ENCODE measurements at regions not wholly inside any gene's neighbourhood (a gene's known extent, or its start where the extent isn't known, plus 50 kb on each side); places are given as distances from the start of the nearest gene placed in this dataset.

GRCh38 chr6:37099442-37099841, 70.5 kb upstream of the PIM1 start:
- DNase-seq (no peak), ATAC-seq (no peak)
- H3K4me3 Mint-ChIP-seq, result no peak overlapping the region
- no peaks in the 10 kb centered on the region for H3K36me3 Mint-ChIP-seq (ENCODE audit: insufficient read depth)
- H3K27me3 Mint-ChIP-seq (ENCODE audit: low read depth), result no peaks in the 10 kb centered on the region
- H3K9me3 Mint-ChIP-seq, result no peaks in the 10 kb centered on the region
- peaks cover 22% of the 10 kb centered on the region for H3K4me1 Mint-ChIP-seq (ENCODE audit: low read depth)

DNA sequence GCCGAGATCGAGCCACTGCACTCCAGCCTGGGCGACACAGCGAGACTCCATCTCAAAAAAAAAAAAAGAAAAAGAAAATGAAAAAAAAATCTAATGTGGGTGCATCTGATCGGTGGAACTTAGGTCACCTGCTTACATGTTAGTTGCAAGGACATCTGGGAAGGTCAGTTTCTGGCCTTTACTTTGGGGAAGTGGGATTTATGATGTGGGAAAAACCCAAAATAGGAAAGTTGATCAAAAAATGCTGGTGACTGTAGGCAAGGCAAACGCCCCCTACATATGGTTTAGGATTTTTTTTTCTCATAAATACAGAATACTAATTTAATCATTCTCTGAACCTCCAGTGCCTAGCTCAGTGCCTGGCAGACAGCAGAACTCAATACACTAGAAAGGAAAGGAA, 69.2 kb upstream of the PIM1 start:
- Mint-ChIP-seq H3K9me3 (no peaks in the 10 kb centered on the region), H3K4me1 (ENCODE audit: low read depth) (peaks cover 24% of the 10 kb centered on the region), H3K27me3 (ENCODE audit: low read depth) (no peaks in the 10 kb centered on the region), H3K36me3 (ENCODE audit: insufficient read depth) (no peaks in the 10 kb centered on the region), H3K4me3 (no peak overlapping the region)
- ATAC-seq (no peak), DNase-seq (no peak)

DNA sequence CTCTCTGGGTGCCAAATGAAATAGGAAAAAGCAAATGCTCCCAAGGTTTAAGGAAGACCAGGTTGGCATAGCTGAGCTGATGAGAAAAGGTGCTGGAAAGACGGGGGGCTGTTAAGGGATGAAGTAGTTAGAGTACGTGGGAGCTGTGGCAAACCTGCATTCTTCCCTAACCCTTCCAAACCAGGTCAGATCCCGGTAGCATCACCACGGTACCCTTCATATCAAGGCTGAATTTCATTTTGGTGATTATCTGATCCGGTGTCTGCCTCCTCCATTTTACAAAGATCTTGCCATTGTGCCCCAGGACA, 68.0 kb upstream of the PIM1 start:
- no peaks in the 10 kb centered on the region for H3K36me3 Mint-ChIP-seq (ENCODE audit: insufficient read depth)
- H3K27me3 Mint-ChIP-seq (ENCODE audit: low read depth), result no peaks in the 10 kb centered on the region
- H3K4me1 Mint-ChIP-seq (ENCODE audit: low read depth), result peaks cover 24% of the 10 kb centered on the region
- H3K9me3 Mint-ChIP-seq, result no peaks in the 10 kb centered on the region
- ATAC-seq (no peak), DNase-seq (no peak)
- H3K4me3 Mint-ChIP-seq, result peak overlapping the region; percentile 50

- H3K4me3 Mint-ChIP-seq, result peak overlapping the region; percentile 62
- no peaks in the 10 kb centered on the region for H3K36me3 Mint-ChIP-seq (ENCODE audit: insufficient read depth)
- no peaks in the 10 kb centered on the region for H3K9me3 Mint-ChIP-seq
- no peaks in the 10 kb centered on the region for H3K27me3 Mint-ChIP-seq (ENCODE audit: low read depth)
- H3K4me1 Mint-ChIP-seq (ENCODE audit: low read depth), result peaks cover 26% of the 10 kb centered on the region
- DNase-seq (peak; percentile 56), ATAC-seq (peak; percentile 96 to 97)
Observed at GRCh38 chr6:37102299-37103168, 67.4 kb upstream of the PIM1 start.

DNA sequence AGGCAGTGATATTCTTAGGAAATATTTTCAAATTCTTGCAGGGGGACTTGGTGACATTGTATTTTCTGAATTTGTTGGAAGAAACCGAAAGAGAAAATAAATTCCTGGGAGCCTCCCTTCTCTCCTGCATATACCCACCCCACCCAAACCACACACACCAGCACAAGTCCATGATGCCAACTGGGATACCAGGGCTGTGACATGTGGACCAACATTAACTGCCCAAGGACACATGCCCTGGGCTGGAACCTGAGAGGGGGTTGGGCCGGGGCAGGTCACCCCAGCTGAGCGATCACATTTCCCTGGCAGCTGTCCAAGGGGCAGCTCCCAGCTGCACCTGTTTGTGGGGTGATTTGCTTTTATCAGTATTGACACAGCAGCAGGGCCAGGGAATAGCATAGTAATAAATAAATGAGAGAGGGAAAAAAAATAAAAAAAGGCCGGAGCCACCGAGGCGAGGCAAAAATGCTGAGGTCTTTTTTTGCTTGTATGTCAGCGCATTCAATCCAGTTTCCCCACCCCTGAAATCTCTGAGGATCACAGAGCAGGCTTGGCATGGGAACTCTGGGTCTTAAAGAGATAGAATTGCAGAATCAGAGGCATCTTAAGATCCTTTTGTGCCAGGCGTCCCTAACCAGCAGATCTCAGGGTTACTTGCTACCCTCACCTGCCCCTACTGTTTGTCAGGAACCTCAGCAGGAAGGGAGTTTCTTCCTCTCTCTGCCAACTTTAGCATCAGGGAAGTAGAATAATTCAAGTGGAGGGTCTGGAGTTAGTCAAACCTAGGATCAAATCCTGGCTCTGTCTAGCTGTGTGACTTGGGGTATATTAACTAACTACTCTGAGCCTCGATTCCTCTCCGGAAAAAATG, 66.5 kb upstream of the PIM1 start:
- DNase-seq (no peak), ATAC-seq (no peak)
- Mint-ChIP-seq H3K27me3 (ENCODE audit: low read depth) (no peaks in the 10 kb centered on the region), H3K36me3 (ENCODE audit: insufficient read depth) (no peaks in the 10 kb centered on the region), H3K4me3 (peak overlapping the region; percentile 62), H3K9me3 (no peaks in the 10 kb centered on the region), H3K4me1 (ENCODE audit: low read depth) (peaks cover 26% of the 10 kb centered on the region)

DNA sequence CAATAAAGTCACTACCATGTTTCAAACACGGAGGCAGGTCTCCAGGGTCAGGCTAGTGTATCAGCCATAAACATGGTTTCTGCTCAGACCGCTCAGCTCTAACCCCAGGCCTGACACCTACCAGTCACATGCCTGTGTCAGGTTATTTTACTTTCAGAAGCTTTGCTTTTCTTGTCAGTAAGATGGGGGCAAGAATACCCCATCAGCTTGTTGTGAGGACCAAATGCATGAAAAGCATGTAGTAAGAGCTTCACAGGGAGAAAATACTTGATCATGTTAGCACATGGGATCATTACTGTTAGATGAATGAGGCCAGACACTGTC, 65.2 kb upstream of the PIM1 start:
- peaks cover 26% of the 10 kb centered on the region for H3K4me1 Mint-ChIP-seq (ENCODE audit: low read depth)
- DNase-seq, result no peak
- H3K9me3 Mint-ChIP-seq, result no peaks in the 10 kb centered on the region
- no peak for ATAC-seq
- no peak overlapping the region for H3K4me3 Mint-ChIP-seq
- H3K36me3 Mint-ChIP-seq (ENCODE audit: insufficient read depth), result no peaks in the 10 kb centered on the region
- no peaks in the 10 kb centered on the region for H3K27me3 Mint-ChIP-seq (ENCODE audit: low read depth)

DNA sequence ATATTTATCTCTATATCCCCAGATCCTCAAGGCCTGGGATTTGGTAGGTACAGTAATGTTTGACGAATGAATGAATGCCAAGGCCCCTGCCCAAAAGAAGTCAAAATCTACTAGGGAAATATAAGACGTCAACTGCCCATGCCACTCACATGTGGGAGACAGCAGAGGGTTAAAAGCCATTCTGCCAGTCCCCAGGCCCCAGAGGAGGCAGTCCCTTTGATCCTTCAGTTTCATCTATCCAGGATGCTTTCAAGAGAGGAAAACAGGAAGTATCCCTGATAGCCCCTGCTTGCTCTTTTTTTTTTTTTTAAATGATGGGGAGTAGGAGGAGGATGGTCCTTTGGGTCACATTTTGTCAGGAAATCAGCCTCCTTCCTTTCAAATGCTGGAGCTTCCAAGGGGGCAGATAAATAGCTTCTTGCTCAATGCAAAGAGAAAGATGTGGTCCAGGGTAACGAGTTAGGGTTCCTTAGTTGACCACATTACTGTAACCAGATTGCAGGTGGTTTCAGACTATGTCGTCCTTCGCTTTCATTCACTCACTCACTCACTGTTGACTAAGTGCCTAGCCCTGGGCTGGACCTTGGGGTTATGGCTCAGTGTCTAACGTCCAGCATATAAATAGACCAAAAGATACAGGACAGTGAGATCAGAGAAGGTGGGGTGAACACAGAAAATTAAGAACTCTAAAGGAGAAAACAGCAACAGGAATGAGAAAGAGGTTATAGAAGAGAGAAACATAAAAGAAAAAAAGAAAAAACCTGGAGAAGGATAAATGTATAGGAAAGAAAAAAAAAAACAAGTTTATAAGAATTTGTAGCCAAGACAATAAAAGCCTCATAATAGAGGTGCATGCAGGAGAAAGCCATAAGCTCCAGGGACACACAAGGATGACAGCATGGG, 64.6 kb upstream of the PIM1 start:
- Mint-ChIP-seq H3K9me3 (no peaks in the 10 kb centered on the region), H3K36me3 (ENCODE audit: insufficient read depth) (no peaks in the 10 kb centered on the region), H3K4me3 (no peak overlapping the region), H3K4me1 (ENCODE audit: low read depth) (peaks cover 28% of the 10 kb centered on the region), H3K27me3 (ENCODE audit: low read depth) (no peaks in the 10 kb centered on the region)
- DNase-seq (no peak), ATAC-seq (no peak)

DNA sequence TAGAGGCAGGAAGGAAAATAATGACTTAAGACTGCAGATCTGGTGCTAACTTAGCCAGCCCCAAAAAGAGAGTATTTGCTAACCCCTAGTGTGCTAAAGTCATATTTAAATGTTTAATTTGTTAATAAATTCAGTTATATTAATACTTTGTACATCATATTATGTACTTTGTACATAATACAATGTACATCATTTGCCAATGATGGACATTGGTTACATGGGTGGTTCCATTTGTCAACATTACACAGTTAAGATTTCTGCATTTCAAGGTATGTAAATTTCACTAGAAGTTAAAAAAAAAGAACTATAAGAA, 63.9 kb upstream of the PIM1 start:
- no peaks in the 10 kb centered on the region for H3K27me3 Mint-ChIP-seq (ENCODE audit: low read depth)

DNA sequence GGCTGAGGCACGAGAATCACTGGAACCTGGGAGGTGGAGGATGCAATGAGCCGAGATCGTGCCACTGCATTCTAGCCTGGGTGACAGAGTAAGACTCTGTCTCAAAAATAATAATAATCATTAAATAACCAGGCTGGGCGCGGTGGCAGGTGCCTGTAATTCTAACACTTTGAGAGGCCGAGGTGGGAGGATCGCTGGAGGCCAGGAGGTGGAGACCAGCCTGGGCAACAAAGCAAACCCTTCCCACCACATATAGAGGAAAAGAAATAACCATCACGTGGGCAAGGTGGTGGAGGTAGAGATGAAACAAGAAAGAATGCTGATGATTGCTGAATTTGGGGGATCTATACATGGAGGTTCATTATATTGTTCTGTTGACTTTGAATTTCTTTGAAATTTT, 63.4 kb upstream of the PIM1 start:
- Mint-ChIP-seq H3K4me1 (ENCODE audit: low read depth) (peaks cover 31% of the 10 kb centered on the region), H3K9me3 (no peaks in the 10 kb centered on the region), H3K4me3 (no peak overlapping the region), H3K36me3 (ENCODE audit: insufficient read depth) (no peaks in the 10 kb centered on the region), H3K27me3 (ENCODE audit: low read depth) (no peaks in the 10 kb centered on the region)
- no peak for ATAC-seq
- DNase-seq, result no peak

More for the DNA sequence above, 63.9 kb upstream of the PIM1 start:
- Mint-ChIP-seq H3K9me3 (no peaks in the 10 kb centered on the region), H3K4me1 (ENCODE audit: low read depth) (peaks cover 31% of the 10 kb centered on the region), H3K36me3 (ENCODE audit: insufficient read depth) (no peaks in the 10 kb centered on the region), H3K4me3 (no peak overlapping the region)
- ATAC-seq (no peak), DNase-seq (no peak)

DNA sequence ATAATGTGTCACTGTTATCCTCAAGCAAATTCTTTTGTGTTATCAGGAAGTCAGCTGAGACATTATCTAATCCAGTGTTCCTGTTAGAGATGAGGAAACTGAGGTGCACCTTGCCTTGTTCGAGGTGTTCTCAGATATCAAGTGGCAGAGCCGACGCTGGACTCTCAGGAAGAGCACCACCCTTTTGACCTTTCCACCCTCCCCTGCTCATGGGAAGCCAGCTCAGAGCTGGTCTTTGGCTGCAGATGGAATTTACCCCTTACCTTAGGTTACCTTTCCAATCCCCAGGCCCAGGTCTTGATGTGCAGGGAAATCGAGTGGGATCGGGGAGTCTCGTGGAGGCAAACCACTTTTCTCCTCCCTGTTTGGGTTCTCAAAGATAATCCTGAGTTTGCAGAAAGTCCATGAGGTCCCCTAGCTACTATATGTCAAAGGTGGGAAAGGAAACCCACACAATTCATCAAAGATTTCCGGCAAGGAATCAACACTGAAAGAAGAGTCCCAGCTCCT, 62.9 kb upstream of the PIM1 start:
- Mint-ChIP-seq H3K9me3 (no peaks in the 10 kb centered on the region), H3K4me3 (no peak overlapping the region), H3K36me3 (ENCODE audit: insufficient read depth) (no peaks in the 10 kb centered on the region), H3K27me3 (ENCODE audit: low read depth) (no peaks in the 10 kb centered on the region), H3K4me1 (ENCODE audit: low read depth) (peaks cover 28% of the 10 kb centered on the region)
- DNase-seq (no peak), ATAC-seq (no peak)

GRCh38 chr6:37109714-37110499, 60.0 kb upstream of the PIM1 start:
- Mint-ChIP-seq H3K4me1 (ENCODE audit: low read depth) (peaks cover 8% of the 10 kb centered on the region), H3K27me3 (ENCODE audit: low read depth) (peaks cover under 1% of the 10 kb centered on the region), H3K9me3 (no peaks in the 10 kb centered on the region), H3K36me3 (ENCODE audit: insufficient read depth) (no peaks in the 10 kb centered on the region), H3K4me3 (no peak overlapping the region)
- ATAC-seq, result no peak
- DNase-seq, result no peak

GRCh38 chr6:37110500-37111461, 59.2 kb upstream of the PIM1 start:
- ATAC-seq, result peak; percentile 69 to 91
- no peaks in the 10 kb centered on the region for H3K9me3 Mint-ChIP-seq
- H3K4me1 Mint-ChIP-seq (ENCODE audit: low read depth), result peaks cover 6% of the 10 kb centered on the region
- no peak overlapping the region for H3K4me3 Mint-ChIP-seq
- H3K27me3 Mint-ChIP-seq (ENCODE audit: low read depth), result peaks cover 3% of the 10 kb centered on the region
- H3K36me3 Mint-ChIP-seq (ENCODE audit: insufficient read depth), result no peaks in the 10 kb centered on the region
- no peak for DNase-seq

- H3K4me1 Mint-ChIP-seq (ENCODE audit: low read depth), result peaks cover 4% of the 10 kb centered on the region
- no peaks in the 10 kb centered on the region for H3K36me3 Mint-ChIP-seq (ENCODE audit: insufficient read depth)
- no peak for ATAC-seq
- no peaks in the 10 kb centered on the region for H3K9me3 Mint-ChIP-seq
- DNase-seq, result no peak
- H3K4me3 Mint-ChIP-seq, result no peak overlapping the region
- H3K27me3 Mint-ChIP-seq (ENCODE audit: low read depth), result peaks cover 3% of the 10 kb centered on the region
Observed at GRCh38 chr6:37113976-37114375, 56.0 kb upstream of the PIM1 start.
